ENCODE measurements at regions not wholly inside any gene's neighbourhood (a gene's known extent, or its start where the extent isn't known, plus 50 kb on each side); places are given as distances from the start of the nearest gene placed in this dataset.

DNA sequence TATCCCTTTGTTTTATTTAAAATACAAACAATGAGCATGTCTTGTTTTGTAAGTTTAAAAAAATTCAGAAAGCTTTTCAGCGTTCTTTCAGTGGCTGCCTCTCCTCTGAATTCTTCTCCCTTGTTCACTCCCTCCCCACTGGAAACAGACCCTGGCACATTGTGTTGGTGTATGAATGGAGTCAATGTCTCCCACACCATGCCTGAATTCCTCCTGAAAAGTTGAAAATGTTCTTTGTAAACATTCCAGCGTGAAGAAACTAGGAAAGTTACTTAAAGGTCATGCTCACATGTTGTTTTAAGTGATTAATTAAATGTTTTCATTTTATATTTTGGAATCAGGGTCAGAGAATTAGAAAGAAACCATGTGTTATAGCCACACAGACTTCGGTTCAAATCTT, 136.9 kb upstream of the DYNLRB2 start:
- no peaks in the 10 kb centered on the region for H3K9me3 ChIP-seq (ENCODE audit: control insufficient read depth, insufficient read depth, low read length)
- no peaks in the 10 kb centered on the region for H3K4me1 ChIP-seq (ENCODE audit: control insufficient read depth, low read length)
- no peak overlapping the region for H3K27ac ChIP-seq (ENCODE audit: low read depth, low read length)
- no peaks in the 10 kb centered on the region for H3K9me2 ChIP-seq (replicated peaks; ENCODE audit: control insufficient read depth, low read length)
- H3K36me3 ChIP-seq (ENCODE audit: control insufficient read depth, low read length) = no peaks in the 10 kb centered on the region
- H4K20me1 ChIP-seq (ENCODE audit: control insufficient read depth, insufficient read depth, low read depth, low read length) = no peaks in the 10 kb centered on the region
- H3K27me3 ChIP-seq (ENCODE audit: control insufficient read depth, low read length) = no peaks in the 10 kb centered on the region
- no peaks in the 10 kb centered on the region for H3K79me2 ChIP-seq (ENCODE audit: control insufficient read depth, low read length)
- TF ChIP-seq, protein P1, sequence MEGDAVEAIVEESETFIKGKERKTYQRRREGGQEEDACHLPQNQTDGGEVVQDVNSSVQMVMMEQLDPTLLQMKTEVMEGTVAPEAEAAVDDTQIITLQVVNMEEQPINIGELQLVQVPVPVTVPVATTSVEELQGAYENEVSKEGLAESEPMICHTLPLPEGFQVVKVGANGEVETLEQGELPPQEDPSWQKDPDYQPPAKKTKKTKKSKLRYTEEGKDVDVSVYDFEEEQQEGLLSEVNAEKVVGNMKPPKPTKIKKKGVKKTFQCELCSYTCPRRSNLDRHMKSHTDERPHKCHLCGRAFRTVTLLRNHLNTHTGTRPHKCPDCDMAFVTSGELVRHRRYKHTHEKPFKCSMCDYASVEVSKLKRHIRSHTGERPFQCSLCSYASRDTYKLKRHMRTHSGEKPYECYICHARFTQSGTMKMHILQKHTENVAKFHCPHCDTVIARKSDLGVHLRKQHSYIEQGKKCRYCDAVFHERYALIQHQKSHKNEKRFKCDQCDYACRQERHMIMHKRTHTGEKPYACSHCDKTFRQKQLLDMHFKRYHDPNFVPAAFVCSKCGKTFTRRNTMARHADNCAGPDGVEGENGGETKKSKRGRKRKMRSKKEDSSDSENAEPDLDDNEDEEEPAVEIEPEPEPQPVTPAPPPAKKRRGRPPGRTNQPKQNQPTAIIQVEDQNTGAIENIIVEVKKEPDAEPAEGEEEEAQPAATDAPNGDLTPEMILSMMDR (IDR thresholded peaks at IDR 0.05; ENCODE audit: low read depth, low read length, poor library complexity, severe bottlenecking) = no peak
- no peak for TF ChIP-seq EZH2phosphoT487 (IDR thresholded peaks at IDR 0.05; ENCODE audit: borderline replicate concordance, low read length)
- H3F3A ChIP-seq (ENCODE audit: control insufficient read depth, insufficient read depth) = no peaks in the 10 kb centered on the region
- H3K4me3 ChIP-seq (ENCODE audit: low read length) = no peak overlapping the region
- no peak overlapping the region for H3K4me2 ChIP-seq (ENCODE audit: low read length)

DNA sequence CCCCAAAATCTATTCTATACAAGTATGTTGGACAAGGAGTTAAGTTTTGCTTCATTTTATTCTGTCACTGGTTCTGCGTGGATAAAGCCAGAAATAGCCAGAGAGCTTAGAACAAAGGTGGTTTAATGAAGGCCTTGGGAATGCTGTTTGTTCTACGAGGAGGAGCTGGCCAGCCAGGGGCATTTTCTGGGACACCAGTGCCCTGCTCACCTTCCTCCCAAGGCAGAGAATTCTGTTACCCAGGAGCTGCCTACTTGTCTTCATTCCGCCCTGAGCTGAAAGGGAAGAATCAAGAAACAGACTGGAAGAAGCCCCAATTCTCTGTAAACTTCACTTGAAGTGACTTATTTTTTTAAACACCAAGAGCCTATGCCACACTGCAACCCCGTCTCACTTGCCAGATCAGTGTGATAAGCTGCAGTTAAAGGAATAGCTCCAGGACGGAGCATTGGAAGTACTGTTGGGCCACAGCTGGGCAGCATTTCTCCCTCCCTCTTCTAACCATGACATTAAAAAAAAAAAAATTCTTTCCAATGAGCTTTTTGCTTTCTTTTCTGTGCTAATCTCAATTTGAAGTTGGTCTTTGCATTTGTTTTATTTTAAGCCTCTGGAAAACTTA, 149.8 kb upstream of the DYNLRB2 start:
- H3K36me3 ChIP-seq (ENCODE audit: control insufficient read depth, low read length) = no peaks in the 10 kb centered on the region
- H3K9me3 ChIP-seq (ENCODE audit: control insufficient read depth, insufficient read depth, low read length) = no peaks in the 10 kb centered on the region
- no peak overlapping the region for H3K4me3 ChIP-seq (ENCODE audit: low read length)
- H3K4me1 ChIP-seq (ENCODE audit: control insufficient read depth, low read length) = no peaks in the 10 kb centered on the region
- H3K27ac ChIP-seq (ENCODE audit: low read depth, low read length) = no peak overlapping the region
- no peak overlapping the region for H3K4me2 ChIP-seq (ENCODE audit: low read length)
- H3K27me3 ChIP-seq (ENCODE audit: control insufficient read depth, low read length) = no peaks in the 10 kb centered on the region
- TF ChIP-seq, protein P1 (IDR thresholded peaks at IDR 0.05; ENCODE audit: low read depth, low read length, poor library complexity, severe bottlenecking) = no peak
- TF ChIP-seq EZH2phosphoT487 (IDR thresholded peaks at IDR 0.05; ENCODE audit: borderline replicate concordance, low read length) = no peak
- H3F3A ChIP-seq (ENCODE audit: control insufficient read depth, insufficient read depth) = no peaks in the 10 kb centered on the region
- H3K9me2 ChIP-seq (replicated peaks; ENCODE audit: control insufficient read depth, low read length) = no peaks in the 10 kb centered on the region
- H3K79me2 ChIP-seq (ENCODE audit: control insufficient read depth, low read length) = no peaks in the 10 kb centered on the region
- H4K20me1 ChIP-seq (ENCODE audit: control insufficient read depth, insufficient read depth, low read depth, low read length) = no peaks in the 10 kb centered on the region

DNA sequence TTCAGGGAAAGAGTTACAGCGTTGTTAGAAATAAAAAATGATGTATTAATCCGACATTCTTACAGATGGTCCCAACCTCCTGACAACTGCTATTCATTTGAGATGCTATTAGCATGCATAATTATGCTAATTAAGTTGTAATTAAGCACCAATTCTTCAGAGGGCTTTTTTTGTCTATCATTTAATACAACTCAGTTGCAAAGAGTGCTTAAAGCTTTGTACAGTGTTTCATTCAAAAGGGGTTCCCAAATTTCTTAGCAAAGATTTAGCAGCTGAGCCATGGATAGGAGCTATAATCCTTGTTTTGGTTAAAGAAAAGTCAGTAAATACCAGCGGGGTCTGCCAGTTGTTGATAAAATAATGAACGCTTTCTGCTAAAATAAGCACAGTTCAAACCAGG, 150.7 kb upstream of the DYNLRB2 start:
- TF ChIP-seq, protein P1 (IDR thresholded peaks at IDR 0.05; ENCODE audit: low read depth, low read length, poor library complexity, severe bottlenecking) = no peak
- no peak for TF ChIP-seq EZH2phosphoT487 (IDR thresholded peaks at IDR 0.05; ENCODE audit: borderline replicate concordance, low read length)
- no peak overlapping the region for H3K4me3 ChIP-seq (ENCODE audit: low read length)
- H3K36me3 ChIP-seq (ENCODE audit: control insufficient read depth, low read length) = no peaks in the 10 kb centered on the region
- no peaks in the 10 kb centered on the region for H4K20me1 ChIP-seq (ENCODE audit: control insufficient read depth, insufficient read depth, low read depth, low read length)
- H3K4me2 ChIP-seq (ENCODE audit: low read length) = no peak overlapping the region
- H3K4me1 ChIP-seq (ENCODE audit: control insufficient read depth, low read length) = no peaks in the 10 kb centered on the region
- H3K79me2 ChIP-seq (ENCODE audit: control insufficient read depth, low read length) = no peaks in the 10 kb centered on the region
- H3K9me2 ChIP-seq (replicated peaks; ENCODE audit: control insufficient read depth, low read length) = no peaks in the 10 kb centered on the region
- no peaks in the 10 kb centered on the region for H3F3A ChIP-seq (ENCODE audit: control insufficient read depth, insufficient read depth)
- no peaks in the 10 kb centered on the region for H3K9me3 ChIP-seq (ENCODE audit: control insufficient read depth, insufficient read depth, low read length)
- no peaks in the 10 kb centered on the region for H3K27me3 ChIP-seq (ENCODE audit: control insufficient read depth, low read length)
- H3K27ac ChIP-seq (ENCODE audit: low read depth, low read length) = no peak overlapping the region

Measured in DOHH2 (cell line).